ENCODE measurements at regions not wholly inside any gene's neighbourhood (a gene's known extent, or its start where the extent isn't known, plus 50 kb on each side); places are given as distances from the start of the nearest gene placed in this dataset.

GRCh38 chr17:72470121-72470705, 349.4 kb downstream of the SOX9 start:
- TF ChIP-seq REST (IDR thresholded peaks at IDR 0.05) (no peak), EGR1 (IDR thresholded peaks at IDR 0.05; ENCODE audit: low read depth in 2 of 2) (no peak), TAF1 (conservative IDR thresholded peaks at IDR 0.05) (no peak), HNF4A (conservative IDR thresholded peaks at IDR 0.05) (no peak), FOXA1 (IDR thresholded peaks at IDR 0.05) (no peak), SP1 (IDR thresholded peaks at IDR 0.05) (no peak), HNF4G (IDR thresholded peaks at IDR 0.05) (no peak), CTCF (IDR thresholded peaks at IDR 0.05; ENCODE audit: low read depth, low read length, missing input control) (no peak), MAX (IDR thresholded peaks at IDR 0.05) (no peak), RAD21 (IDR thresholded peaks at IDR 0.05) (no peak), ZBTB33 (IDR thresholded peaks at IDR 0.05) (no peak), FOXA2 (IDR thresholded peaks at IDR 0.05) (no peak), RXRA (IDR thresholded peaks at IDR 0.05) (no peak), GABPA (IDR thresholded peaks at IDR 0.05 in 1 of 2, conservative IDR thresholded peaks at IDR 0.05 in 1 of 2) (no peak)
- Histone ChIP-seq H3K4me3 (ENCODE audit: low read depth in 1 of 3, low read length in 3 of 3) (no peak overlapping the region), H3K9ac (ENCODE audit: low read depth in 1 of 2, low read length in 2 of 2) (no peak overlapping the region), H3K36me3 (ENCODE audit: control insufficient read depth in 4 of 4, insufficient read depth in 3 of 4, low read depth in 1 of 4, low read length in 3 of 4) (no peaks in the 10 kb centered on the region), H3K4me1 (ENCODE audit: control insufficient read depth in 4 of 4, insufficient read depth in 4 of 4, low read length in 3 of 4) (no peaks in the 10 kb centered on the region), H3K27me3 (ENCODE audit: control insufficient read depth in 4 of 4, insufficient read depth in 4 of 4, low read length in 3 of 4) (no peaks in the 10 kb centered on the region), H3K9me3 (ENCODE audit: control insufficient read depth in 4 of 4, low read length in 3 of 4) (peaks cover 0 to 3% (median under 1%) of the 10 kb centered on the region in 4 donors), H3K27ac (ENCODE audit: low read depth in 1 of 2, low read length in 2 of 2) (no peak overlapping the region)
- no peak for DNase-seq (ENCODE audit: low spot score)
- WGBS, result 72% methylated on average over 11 of the region's 11 CpGs

- Histone ChIP-seq H3K9me3 (ENCODE audit: control insufficient read depth in 4 of 4, low read length in 3 of 4) (peaks cover 0 to 3% (median under 1%) of the 10 kb centered on the region in 4 donors), H3K27ac (ENCODE audit: low read depth in 1 of 2, low read length in 2 of 2) (no peak overlapping the region), H3K27me3 (ENCODE audit: control insufficient read depth in 4 of 4, insufficient read depth in 4 of 4, low read length in 3 of 4) (no peaks in the 10 kb centered on the region), H3K4me1 (ENCODE audit: control insufficient read depth in 4 of 4, insufficient read depth in 4 of 4, low read length in 3 of 4) (no peaks in the 10 kb centered on the region), H3K9ac (ENCODE audit: low read depth in 1 of 2, low read length in 2 of 2) (no peak overlapping the region), H3K4me3 (ENCODE audit: low read depth in 1 of 3, low read length in 3 of 3) (no peak overlapping the region), H3K36me3 (ENCODE audit: control insufficient read depth in 4 of 4, insufficient read depth in 3 of 4, low read depth in 1 of 4, low read length in 3 of 4) (no peaks in the 10 kb centered on the region)
- DNase-seq (ENCODE audit: low spot score), result no peak
- WGBS, result 92% methylated on average over 2 of the region's 2 CpGs
- TF ChIP-seq RXRA (IDR thresholded peaks at IDR 0.05) (no peak), YY1 (IDR thresholded peaks at IDR 0.05) (no peak), JUND (IDR thresholded peaks at IDR 0.05) (no peak), MAX (IDR thresholded peaks at IDR 0.05) (no peak), ATF3 (IDR thresholded peaks at IDR 0.05) (no peak), RAD21 (IDR thresholded peaks at IDR 0.05) (no peak), GABPA (IDR thresholded peaks at IDR 0.05 in 1 of 2, conservative IDR thresholded peaks at IDR 0.05 in 1 of 2) (no peak), CTCF (IDR thresholded peaks at IDR 0.05; ENCODE audit: low read depth, low read length, missing input control) (no peak), REST (IDR thresholded peaks at IDR 0.05) (no peak), FOXA2 (IDR thresholded peaks at IDR 0.05) (no peak), NR2F2 (IDR thresholded peaks at IDR 0.05) (no peak)
Measured at GRCh38 chr17:72470734-72471133, 349.9 kb downstream of the SOX9 start.

All from liver (tissue), 8 donors.